ENCODE measurements at regions not wholly inside any gene's neighbourhood (a gene's known extent, or its start where the extent isn't known, plus 50 kb on each side); places are given as distances from the start of the nearest gene placed in this dataset.

GRCh38 chr2:7837237-7837760 lies 844.6 kb upstream of the ID2 start:
- intact Hi-C loops (cut with DNase I): no loop called here
- H3K4me3 ChIP-seq: no peak overlapping the region
- H3K36me3 ChIP-seq (replicated peaks in 1 of 2): no peaks in the 10 kb centered on the region
- no peaks in the 10 kb centered on the region for H3K4me1 ChIP-seq (replicated peaks in 1 of 2)
- H3K27me3 ChIP-seq: no peaks in the 10 kb centered on the region
- H3K27ac ChIP-seq: no peak overlapping the region
- no peak for DNase-seq
- no peak for TF ChIP-seq POLR2A (IDR thresholded peaks at IDR 0.05)
- TF ChIP-seq, protein P1, sequence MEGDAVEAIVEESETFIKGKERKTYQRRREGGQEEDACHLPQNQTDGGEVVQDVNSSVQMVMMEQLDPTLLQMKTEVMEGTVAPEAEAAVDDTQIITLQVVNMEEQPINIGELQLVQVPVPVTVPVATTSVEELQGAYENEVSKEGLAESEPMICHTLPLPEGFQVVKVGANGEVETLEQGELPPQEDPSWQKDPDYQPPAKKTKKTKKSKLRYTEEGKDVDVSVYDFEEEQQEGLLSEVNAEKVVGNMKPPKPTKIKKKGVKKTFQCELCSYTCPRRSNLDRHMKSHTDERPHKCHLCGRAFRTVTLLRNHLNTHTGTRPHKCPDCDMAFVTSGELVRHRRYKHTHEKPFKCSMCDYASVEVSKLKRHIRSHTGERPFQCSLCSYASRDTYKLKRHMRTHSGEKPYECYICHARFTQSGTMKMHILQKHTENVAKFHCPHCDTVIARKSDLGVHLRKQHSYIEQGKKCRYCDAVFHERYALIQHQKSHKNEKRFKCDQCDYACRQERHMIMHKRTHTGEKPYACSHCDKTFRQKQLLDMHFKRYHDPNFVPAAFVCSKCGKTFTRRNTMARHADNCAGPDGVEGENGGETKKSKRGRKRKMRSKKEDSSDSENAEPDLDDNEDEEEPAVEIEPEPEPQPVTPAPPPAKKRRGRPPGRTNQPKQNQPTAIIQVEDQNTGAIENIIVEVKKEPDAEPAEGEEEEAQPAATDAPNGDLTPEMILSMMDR (IDR thresholded peaks at IDR 0.05): no peak
- WGBS, 4 donors: 65 to 71% (median 66%) methylated on average over 2 of the region's 2 CpGs
- no peaks in the 10 kb centered on the region for H3K9me3 ChIP-seq (replicated peaks in 1 of 3)

DNA sequence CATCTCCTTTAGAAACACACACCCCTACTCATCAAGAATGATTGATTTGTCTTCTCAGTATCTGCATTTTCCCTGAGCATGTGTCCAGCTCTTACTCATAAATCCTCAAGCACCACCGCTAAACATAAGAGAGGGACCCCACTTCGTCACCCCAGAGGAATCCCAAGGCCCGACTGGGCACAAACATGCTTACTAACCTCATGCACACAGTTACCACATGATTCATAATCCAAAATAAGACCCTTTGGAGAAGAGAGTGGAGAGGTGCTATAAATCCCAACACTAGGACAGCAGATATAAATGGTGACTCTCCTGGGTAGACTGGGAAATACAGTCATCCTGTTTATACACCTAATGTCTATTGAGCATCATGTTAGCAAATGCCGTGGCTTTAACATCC lies 843.2 kb upstream of the ID2 start:
- no peaks in the 10 kb centered on the region for H3K4me1 ChIP-seq (replicated peaks in 1 of 2)
- TF ChIP-seq, protein P1 (IDR thresholded peaks at IDR 0.05): no peak
- WGBS, 4 donors: 72 to 83% (median 76%) methylated on average over 4 of the region's 4 CpGs
- DNase-seq: no peak
- H3K36me3 ChIP-seq (replicated peaks in 1 of 2): no peaks in the 10 kb centered on the region
- no peak overlapping the region for H3K27ac ChIP-seq
- no peaks in the 10 kb centered on the region for H3K9me3 ChIP-seq (replicated peaks in 1 of 3)
- no peaks in the 10 kb centered on the region for H3K27me3 ChIP-seq
- intact Hi-C loops (cut with DNase I): no loop called here
- H3K4me3 ChIP-seq: no peak overlapping the region

- no peak for TF ChIP-seq POLR2A (IDR thresholded peaks at IDR 0.05)
- TF ChIP-seq, protein P1 (IDR thresholded peaks at IDR 0.05): no peak
- Histone ChIP-seq H3K4me3 (no peak overlapping the region), H3K27me3 (no peaks in the 10 kb centered on the region), H3K36me3 (replicated peaks in 1 of 2) (no peaks in the 10 kb centered on the region), H3K9me3 (replicated peaks in 1 of 3) (no peaks in the 10 kb centered on the region), H3K27ac (no peak overlapping the region), H3K4me1 (replicated peaks in 1 of 2) (no peaks in the 10 kb centered on the region)
- 95 to 98% (median 96%) methylated on average over 16 of the region's 16 CpGs for WGBS, 4 donors
- intact Hi-C loops (cut with DNase I): no loop called here
- no peak for DNase-seq
Measured at GRCh38 chr2:7840651-7841380, 841.0 kb upstream of the ID2 start.

GRCh38 chr2:7841751-7842150 lies 840.1 kb upstream of the ID2 start:
- Histone ChIP-seq H3K4me1 (replicated peaks in 1 of 2) (no peaks in the 10 kb centered on the region), H3K27ac (no peak overlapping the region), H3K4me3 (no peak overlapping the region), H3K27me3 (no peaks in the 10 kb centered on the region), H3K9me3 (replicated peaks in 1 of 3) (no peaks in the 10 kb centered on the region), H3K36me3 (replicated peaks in 1 of 2) (no peaks in the 10 kb centered on the region)
- no peak for TF ChIP-seq POLR2A (IDR thresholded peaks at IDR 0.05)
- intact Hi-C loops (cut with DNase I): no loop called here
- no peak for DNase-seq
- WGBS, 4 donors: 80 to 91% (median 85%) methylated on average over 2 of the region's 2 CpGs

All from adrenal gland (tissue), 9 donors.